Activated CD4-positive, CD25-positive, alpha-beta regulatory T cell treated with anti-CD3 and anti-CD28 coated beads, Interleukin-2, amount 50 U/mL, for 24 hours (primary cell): ENCODE measurements at regions not wholly inside any gene's neighbourhood (a gene's known extent, or its start where the extent isn't known, plus 50 kb on each side); places are given as distances from the start of the nearest gene placed in this dataset.
"Not testable (repeated sequence)": the region's sequence is repeated elsewhere in the genome, so short reads cannot be mapped to it uniquely, and the experiment has no call there.

Source experiments
- ATAC-seq, 2 donors: fragments of 150-1000 bp; cut with Tn5 transposase; one replicate each; pipeline ENCODE4 v1.10.0; 2021; ENCODE audit warnings: mild to moderate bottlenecking in 1 of 2, moderate library complexity in 1 of 2

- ATAC-seq: not testable (repeated sequence)
These were observed 192.9 kb downstream of the SPDYE17 start for GRCh38 chr7:76839214-76839613.

DNA sequence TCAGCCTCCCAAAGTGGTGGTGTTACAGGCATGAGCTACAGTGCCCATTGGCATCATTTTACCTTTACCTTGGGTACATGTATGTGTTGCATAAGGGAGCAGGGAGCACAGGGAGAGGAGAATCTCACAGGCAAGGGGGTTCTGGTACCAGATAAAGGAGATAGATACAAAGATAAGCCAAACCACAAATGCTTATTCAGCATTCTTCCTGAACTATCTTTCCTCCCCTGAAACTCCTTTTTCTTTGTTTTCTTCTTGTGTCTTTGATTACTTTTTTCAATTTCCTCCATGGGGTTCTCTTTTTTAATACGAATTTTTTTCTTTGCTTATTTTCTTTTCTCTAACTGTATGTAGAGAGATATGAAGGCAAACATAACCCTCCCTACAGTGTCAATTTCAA lies 193.8 kb downstream of the SPDYE17 start:
- ATAC-seq: not testable (repeated sequence)

DNA sequence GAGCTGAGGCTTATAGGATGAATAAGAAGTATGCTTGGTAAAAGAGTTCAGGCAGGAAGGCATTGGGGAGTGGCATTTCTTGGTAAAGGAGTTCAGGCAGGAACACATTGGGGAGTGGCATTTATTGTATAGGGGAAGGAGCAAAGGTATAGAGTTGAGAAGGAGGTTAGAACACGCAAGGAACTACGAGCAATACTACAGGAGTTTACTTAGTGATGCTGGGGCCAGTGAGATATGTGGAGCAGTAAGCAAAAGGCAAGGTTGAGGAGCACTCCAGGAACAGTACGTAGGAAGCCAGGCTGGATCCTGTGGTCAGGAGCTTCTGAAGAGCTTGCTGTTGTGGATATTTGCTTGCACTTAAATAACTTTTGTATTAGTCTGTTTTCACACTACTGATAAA lies 202.2 kb upstream of the POMZP3 start:
- ATAC-seq: not testable (repeated sequence)

DNA sequence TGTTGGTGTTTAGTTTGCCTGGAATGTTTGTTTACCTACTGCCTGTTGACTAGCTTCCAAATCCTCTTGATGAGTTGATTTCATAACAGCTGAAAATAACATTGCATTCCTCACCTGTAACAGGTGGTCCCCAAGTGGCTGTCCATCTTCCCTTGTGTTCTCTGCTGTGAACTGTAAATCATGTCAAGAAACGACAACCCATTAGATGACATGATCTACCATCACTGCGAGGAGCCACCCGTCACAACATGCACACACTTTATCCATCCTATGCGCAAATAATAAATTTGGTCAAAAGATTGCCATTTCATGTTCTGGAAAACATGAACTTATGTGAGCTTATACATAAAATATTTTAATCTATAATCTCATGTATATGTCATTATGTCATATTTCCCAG lies 199.1 kb upstream of the POMZP3 start:
- not testable (repeated sequence) for ATAC-seq

GRCh38 chr7:76809856-76810255 lies 182.8 kb upstream of the POMZP3 start:
- ATAC-seq: not testable (repeated sequence)

DNA sequence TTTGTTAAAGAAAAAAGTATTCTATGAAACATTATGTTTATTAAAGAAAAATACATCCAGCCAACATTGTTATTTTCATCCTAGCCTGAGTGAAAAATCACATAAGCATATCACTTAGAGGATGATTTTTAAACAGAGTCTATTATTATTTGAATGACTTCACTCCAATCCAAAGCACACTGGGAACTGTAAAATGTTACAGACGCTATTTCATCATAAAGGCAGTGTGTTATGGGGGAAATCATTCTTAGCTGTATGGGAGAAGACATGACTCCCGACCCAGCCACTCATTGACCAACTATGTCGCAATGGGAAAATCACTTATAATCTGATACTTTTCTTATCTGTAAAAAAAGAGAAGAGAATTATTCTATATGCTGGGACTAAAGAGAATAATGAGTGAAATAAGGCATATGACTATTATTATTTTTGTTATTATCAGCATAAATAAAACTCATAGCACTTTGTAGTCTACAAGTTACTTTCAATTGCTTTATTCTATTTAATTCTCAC lies 180.6 kb upstream of the POMZP3 start:
- ATAC-seq: not testable (repeated sequence)

DNA sequence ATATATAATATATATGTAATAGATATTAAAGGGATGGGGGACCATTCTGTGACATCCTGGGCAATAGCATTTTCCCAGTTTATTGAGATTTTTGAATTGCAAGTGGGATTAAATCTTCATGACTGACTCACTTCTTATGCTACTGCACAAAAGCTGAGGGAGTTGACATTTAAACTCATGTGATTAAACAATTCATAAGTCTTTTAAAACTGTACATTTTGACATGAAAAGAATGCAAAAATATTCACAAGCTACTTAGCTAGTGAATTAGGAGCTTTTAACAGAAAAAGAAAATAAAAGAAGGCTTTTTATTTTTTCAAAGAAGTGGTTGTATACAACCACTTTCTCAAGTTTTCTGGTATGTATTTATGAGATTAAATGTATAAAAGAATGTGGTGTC lies 179.4 kb upstream of the POMZP3 start:
- ATAC-seq: not testable (repeated sequence)

DNA sequence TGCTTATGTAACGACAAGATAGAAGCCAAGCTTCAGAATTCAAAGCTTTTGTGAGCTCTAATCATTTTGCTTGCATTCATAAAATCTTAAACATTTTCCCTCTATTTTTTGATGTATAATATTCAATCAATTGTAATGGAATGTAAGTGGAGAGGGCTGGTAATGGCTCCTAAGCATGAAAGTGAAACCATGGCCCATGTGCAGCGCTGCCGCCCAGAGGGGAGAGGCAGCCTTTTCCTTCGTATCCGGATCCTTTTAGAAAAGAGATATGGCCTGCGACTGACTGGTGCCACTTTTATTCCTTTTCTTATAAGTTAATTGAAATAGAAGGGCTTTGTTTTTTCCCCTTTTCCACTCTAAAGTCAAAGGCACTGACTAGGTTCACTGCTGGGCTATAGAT lies 178.9 kb upstream of the POMZP3 start:
- peak; percentile 25 to 51 for ATAC-seq

DNA sequence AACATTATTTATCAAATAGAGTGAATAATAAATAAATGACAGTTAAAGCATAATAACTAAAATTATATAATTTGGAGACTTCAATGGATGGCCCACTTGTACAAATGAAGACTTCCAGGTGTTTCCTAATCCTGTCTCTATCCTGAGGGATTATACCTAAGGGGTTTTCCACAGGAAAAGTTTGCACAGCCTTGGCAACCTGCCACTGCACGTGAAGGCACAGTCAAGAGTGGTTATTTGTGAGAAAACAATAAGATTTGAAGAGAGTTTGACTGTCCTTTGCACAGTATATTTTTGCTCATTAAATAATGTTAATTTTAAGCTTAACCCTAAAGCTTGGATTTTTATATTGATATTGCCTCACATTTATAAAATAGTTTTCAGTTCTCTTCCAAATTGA lies 178.2 kb upstream of the POMZP3 start:
- not testable (repeated sequence) for ATAC-seq

DNA sequence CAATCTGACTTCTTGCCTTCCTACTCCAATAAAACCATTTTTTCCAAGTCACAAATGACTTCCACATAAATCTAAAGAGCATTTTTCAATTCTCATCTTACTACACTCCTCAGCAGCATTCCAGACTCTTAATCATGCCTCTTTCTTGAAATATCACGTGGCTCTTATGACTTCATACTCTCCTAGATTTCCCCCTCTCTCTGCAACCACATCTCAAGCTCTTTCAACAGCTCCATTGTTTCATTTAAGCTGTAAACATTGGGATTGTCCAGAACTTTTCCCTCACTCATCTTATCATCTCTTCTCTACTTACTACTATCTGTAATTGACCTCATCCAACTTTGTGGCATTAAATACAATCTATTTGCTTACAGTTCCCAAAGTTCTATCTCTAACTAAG lies 170.6 kb upstream of the POMZP3 start:
- ATAC-seq: not testable (repeated sequence)

DNA sequence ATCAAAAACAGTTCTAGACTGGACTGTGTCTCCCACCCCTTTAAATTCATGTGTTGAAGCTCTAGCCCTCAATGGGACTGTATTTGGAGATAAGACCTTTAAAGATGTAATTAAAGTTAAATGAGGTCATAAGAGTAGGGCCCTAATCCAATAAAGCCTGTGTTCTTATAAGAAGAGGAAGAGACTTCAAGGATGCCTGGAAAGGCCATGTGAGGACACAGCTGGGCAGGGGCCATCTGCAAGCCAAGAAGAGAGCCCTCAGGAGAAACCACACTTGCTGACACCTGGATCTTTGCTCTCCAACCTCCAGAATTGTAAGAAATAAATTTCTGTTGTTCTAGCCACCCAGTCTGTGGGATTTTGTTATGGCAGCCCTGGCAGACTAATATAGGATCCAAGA lies 153.6 kb upstream of the POMZP3 start:
- not testable (repeated sequence) for ATAC-seq

DNA sequence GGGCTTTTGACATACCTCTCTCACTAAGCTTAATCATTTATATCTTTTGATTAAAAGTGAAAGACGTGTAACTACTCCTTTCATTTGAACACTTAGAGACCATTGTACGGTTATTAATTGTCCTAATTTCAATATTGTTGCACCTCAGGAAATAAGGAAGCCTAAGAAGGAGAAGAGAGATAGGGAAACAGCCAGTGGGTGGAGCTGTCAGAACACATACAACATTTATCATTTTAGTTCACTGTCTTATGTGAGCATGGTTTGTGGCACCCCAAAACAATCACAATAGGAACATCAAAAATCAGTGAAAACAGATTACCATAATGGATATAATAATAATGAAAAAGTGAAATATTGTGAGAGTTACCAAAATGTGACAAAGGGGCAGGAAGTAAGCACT lies 147.2 kb upstream of the POMZP3 start:
- ATAC-seq: not testable (repeated sequence)

DNA sequence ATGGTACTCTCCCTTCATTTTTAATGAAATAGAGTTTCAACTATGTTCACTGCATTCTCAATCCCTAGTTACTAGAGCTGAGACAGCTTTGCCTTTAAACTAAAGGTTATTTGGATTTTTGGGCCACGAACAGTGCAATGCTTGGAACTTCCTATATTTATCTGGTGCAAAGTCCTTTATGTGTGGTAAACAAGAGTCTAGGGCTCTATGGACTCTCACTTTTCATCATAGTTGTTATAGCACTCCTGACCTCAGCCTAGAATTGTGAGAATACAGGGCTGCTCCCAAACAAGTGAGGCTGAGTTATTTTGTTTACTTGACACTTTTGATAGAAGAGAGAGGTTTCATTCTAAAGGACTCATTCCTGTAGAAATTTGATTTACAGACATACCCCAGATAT lies 144.9 kb upstream of the POMZP3 start:
- ATAC-seq: not testable (repeated sequence)

GRCh38 chr7:76763977-76764376 lies 136.9 kb upstream of the POMZP3 start:
- ATAC-seq: not testable (repeated sequence)

- peak; percentile 89 to 97 for ATAC-seq
These were observed 133.6 kb upstream of the POMZP3 start for GRCh38 chr7:76760546-76761220.

DNA sequence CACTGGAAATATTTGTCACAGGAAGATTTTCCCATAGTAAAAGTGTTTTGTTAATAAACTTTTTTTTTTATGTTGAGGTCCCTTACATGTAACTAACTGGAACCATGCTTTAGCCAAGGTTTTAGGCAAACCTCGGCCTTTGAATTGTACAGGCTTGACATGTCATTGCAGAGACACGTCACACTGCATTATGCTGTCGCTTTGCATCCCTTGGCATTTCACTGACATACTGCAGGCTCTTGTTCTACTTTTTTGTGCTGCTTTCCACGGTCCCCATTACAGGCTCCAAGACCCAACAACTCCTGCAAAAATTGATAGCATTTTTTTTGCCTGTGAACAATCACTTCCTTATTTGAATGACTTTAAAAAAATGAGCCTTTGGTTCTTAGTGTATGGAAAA lies 112.5 kb upstream of the POMZP3 start:
- not testable (repeated sequence) for ATAC-seq

GRCh38 chr7:76736724-76737123 lies 109.6 kb upstream of the POMZP3 start:
- not testable (repeated sequence) for ATAC-seq

GRCh38 chr7:76736091-76736490 lies 109.0 kb upstream of the POMZP3 start:
- not testable (repeated sequence) for ATAC-seq

GRCh38 chr7:76735668-76736067 lies 108.6 kb upstream of the POMZP3 start:
- peak; percentile 93 for ATAC-seq

DNA sequence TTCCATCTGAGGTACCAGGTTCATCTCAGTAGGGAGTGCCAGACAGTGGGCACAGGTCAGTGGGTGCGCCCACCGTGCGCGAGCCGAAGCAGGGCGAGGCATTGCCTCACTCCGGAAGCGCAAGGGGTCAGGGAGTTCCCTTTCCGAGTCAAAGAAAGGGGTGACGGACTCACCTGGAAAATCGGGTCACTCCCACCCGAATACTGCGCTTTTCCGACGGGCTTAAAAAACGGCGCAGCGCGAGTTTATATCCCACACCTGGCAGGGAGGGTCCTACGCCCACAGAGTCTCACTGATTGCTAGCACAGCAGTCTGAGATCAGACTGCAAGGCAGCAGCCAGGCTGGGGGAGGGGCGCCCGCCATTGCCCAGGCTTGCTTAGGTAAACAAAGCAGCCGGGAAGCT lies 101.5 kb upstream of the POMZP3 start:
- ATAC-seq: not testable (repeated sequence)

DNA sequence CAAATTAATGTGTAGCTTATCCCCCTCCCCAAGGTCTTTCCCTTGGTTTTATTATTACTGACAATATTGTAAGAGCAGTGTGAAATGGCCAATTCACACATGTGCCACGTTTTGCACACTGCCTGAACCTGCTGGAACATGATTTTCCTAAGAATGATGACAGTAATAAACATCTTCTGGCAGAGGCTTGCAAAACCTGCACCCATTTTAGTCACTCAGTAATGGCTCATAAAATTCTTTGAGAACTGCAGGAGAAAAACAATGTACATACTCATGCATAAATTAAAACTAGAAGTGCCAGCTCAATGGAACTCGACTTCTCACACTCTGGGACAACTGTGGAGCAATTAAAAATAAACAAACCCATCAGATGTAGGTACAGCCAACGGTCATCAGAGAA lies 96.8 kb upstream of the POMZP3 start:
- ATAC-seq: not testable (repeated sequence)

DNA sequence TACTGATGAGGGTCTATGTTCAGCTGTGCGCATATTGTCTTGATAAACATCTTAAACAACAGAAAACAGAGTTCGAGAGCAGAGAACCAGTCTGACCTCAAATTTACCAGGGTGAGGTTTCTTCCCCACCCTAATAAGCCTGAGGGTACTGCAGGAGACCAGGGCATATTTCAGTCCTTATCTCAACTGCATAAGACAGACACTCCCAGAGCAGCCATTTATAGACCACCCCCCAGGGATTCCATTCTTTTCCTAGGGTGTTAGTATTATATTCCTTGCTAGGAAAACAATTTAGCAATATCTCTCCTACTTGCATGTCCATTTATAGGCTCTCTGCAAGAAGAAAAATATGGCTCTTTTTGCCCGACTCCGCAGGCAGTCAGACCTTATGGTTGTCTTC lies 89.5 kb upstream of the POMZP3 start:
- not testable (repeated sequence) for ATAC-seq

GRCh38 chr7:76712926-76713325 lies 85.8 kb upstream of the POMZP3 start:
- ATAC-seq: not testable (repeated sequence)

- ATAC-seq: not testable (repeated sequence)
These were observed 84.6 kb upstream of the POMZP3 start for GRCh38 chr7:76711648-76712047.

- ATAC-seq: not testable (repeated sequence)
These were observed 82.6 kb upstream of the POMZP3 start for GRCh38 chr7:76709703-76710102.
